HepG2 (cell line): ENCODE measurements at regions not wholly inside any gene's neighbourhood (a gene's known extent, or its start where the extent isn't known, plus 50 kb on each side); places are given as distances from the start of the nearest gene placed in this dataset.

ENCODE experiments used
- CEBPB ChIP-seq: IDR thresholded peaks from 2 replicates; pipeline ENCODE4 v1.6.1; 2011; ENCODE audit warnings: low read depth, low read length, improper control_type of control experiment, borderline replicate concordance
- CREB1 ChIP-seq, 2 experiments: fragments of 450-650 bp in 1 of 2; IDR thresholded peaks; 2 replicates each; pipeline ENCODE4 v1.6.1; 2016 to 2017; ENCODE audit warnings: control low read depth in 1 of 2, mild to moderate bottlenecking in 1 of 2, missing compliant biosample characterization in 1 of 2, missing genetic modification characterization in 1 of 2
- CTCF ChIP-seq: sonication (generic); formaldehyde crosslinking; IDR thresholded peaks from 2 replicates; pipeline ENCODE4 v1.5.0; 2020; ENCODE audit warnings: mild to moderate bottlenecking, missing genetic modification reagents, moderate library complexity
- ETV5 ChIP-seq: IDR thresholded peaks from 2 replicates; pipeline ENCODE4 v1.6.1; 2018; ENCODE audit warnings: missing biosample characterization, missing genetic modification reagents, inconsistent platforms, borderline replicate concordance
- HNF4A ChIP-seq: sonication (generic); formaldehyde crosslinking; IDR thresholded peaks from 2 replicates; pipeline ENCODE4 v1.4.0; 2020; ENCODE audit warnings: missing genetic modification reagents
- KDM5B ChIP-seq: sonication (generic); formaldehyde crosslinking; IDR thresholded peaks from 2 replicates; pipeline ENCODE4 v1.4.0; 2020; ENCODE audit warnings: missing genetic modification reagents, mild to moderate bottlenecking, borderline replicate concordance
- MAX ChIP-seq: IDR thresholded peaks from 2 replicates; pipeline ENCODE4 v1.6.1; 2012; ENCODE audit warnings: inconsistent platforms
- MYC ChIP-seq: sonication (generic); formaldehyde crosslinking; IDR thresholded peaks from 2 replicates; pipeline ENCODE4 v1.9.0; 2021; ENCODE audit warnings: missing genetic modification reagents, borderline replicate concordance
- MYNN ChIP-seq: sonication (generic); formaldehyde crosslinking; IDR thresholded peaks from 2 replicates; pipeline ENCODE4 v1.4.0; 2020; ENCODE audit warnings: mild to moderate bottlenecking, low read depth, missing genetic modification reagents
- NFATC3 ChIP-seq: sonication (generic); formaldehyde crosslinking; IDR thresholded peaks from 2 replicates; pipeline ENCODE4 v1.5.1; 2020; ENCODE audit warnings: mild to moderate bottlenecking, missing genetic modification reagents
- NR2F6 ChIP-seq, 2 experiments: IDR thresholded peaks; 2 replicates each; pipeline ENCODE4 v1.6.1; 2016; ENCODE audit warnings: antibody characterized with exemption in 1 of 2, mild to moderate bottlenecking in 1 of 2
- SNAPC4 ChIP-seq: sonication (generic); formaldehyde crosslinking; IDR thresholded peaks from 2 replicates; pipeline ENCODE4 v1.4.0; 2020; ENCODE audit warnings: mild to moderate bottlenecking, missing genetic modification reagents
- SP140L ChIP-seq: sonication (generic); formaldehyde crosslinking; IDR thresholded peaks from 2 replicates; pipeline ENCODE4 v1.4.0; 2020; ENCODE audit warnings: missing genetic modification reagents, borderline replicate concordance
- TRIM24 ChIP-seq: sonication (generic); formaldehyde crosslinking; IDR thresholded peaks from 2 replicates; pipeline ENCODE4 v1.8.0; 2022; ENCODE audit warnings: mild to moderate bottlenecking, missing genetic modification reagents
- ZFYVE20 ChIP-seq: sonication (generic); formaldehyde crosslinking; IDR thresholded peaks from 2 replicates; pipeline ENCODE4 v1.8.0; 2023; ENCODE audit warnings: low read depth, mild to moderate bottlenecking, moderate library complexity, missing genetic modification reagents, borderline replicate concordance
- ZNF17 ChIP-seq: sonication (generic); formaldehyde crosslinking; IDR thresholded peaks from 2 replicates; pipeline ENCODE4 v1.5.0; 2020; ENCODE audit warnings: mild to moderate bottlenecking, missing genetic modification reagents
- ZNF331 ChIP-seq: sonication (generic); formaldehyde crosslinking; IDR thresholded peaks from 2 replicates; pipeline ENCODE4 v1.4.0; 2020; ENCODE audit warnings: missing genetic modification reagents
- ZNF446 ChIP-seq: sonication (generic); formaldehyde crosslinking; IDR thresholded peaks from 2 replicates; pipeline ENCODE4 v1.5.0; 2020; ENCODE audit warnings: mild to moderate bottlenecking, missing genetic modification reagents

- no peak for TF ChIP-seq SNAPC4
- TF ChIP-seq ZFYVE20 (CRISPR knock-in tag), result no peak
- TF ChIP-seq SP140L, result no peak
- no peak for TF ChIP-seq CREB1 (IDR thresholded peaks at IDR 0.05)
- TF ChIP-seq CREB1 (CRISPR knock-in tag; IDR thresholded peaks at IDR 0.05), result no peak
- no peak for TF ChIP-seq ZNF17 (CRISPR knock-in tag)
- peak; percentile 50 for TF ChIP-seq NR2F6 (IDR thresholded peaks at IDR 0.05)
- TF ChIP-seq NR2F6 (CRISPR knock-in tag; IDR thresholded peaks at IDR 0.05), result 0 out of 2 replicates have a peak, but pooled peaks have one; percentile 15
- TF ChIP-seq MYC, result peak; percentile 58; the same call in 1 of the 2 replicates
- peak; percentile 90 for TF ChIP-seq HNF4A (CRISPR knock-in tag)
- TF ChIP-seq ETV5, result peak; percentile 40; the same call in 1 of the 2 replicates
- 0 out of 2 replicates have a peak, but pooled peaks have one; percentile 26 for TF ChIP-seq ZNF446 (CRISPR knock-in tag)
- peak; percentile 97 for TF ChIP-seq CEBPB
- TF ChIP-seq ZNF331 (CRISPR knock-in tag), result no peak
- peak; percentile 74; the same call in 1 of the 2 replicates for TF ChIP-seq TRIM24 (CRISPR knock-in tag)
- TF ChIP-seq NFATC3 (CRISPR knock-in tag), result no peak
- TF ChIP-seq CTCF (CRISPR knock-in tag), result 0 out of 2 replicates have a peak, but pooled peaks have one; percentile 19
- TF ChIP-seq MYNN (CRISPR knock-in tag), result no peak
- TF ChIP-seq KDM5B (CRISPR knock-in tag), result no peak
- peak; percentile 50; the same call in 1 of the 2 replicates for TF ChIP-seq MAX
Measured at GRCh38 chr20:40551125-40551530, 137.9 kb downstream of the MAFB start (continued).
